Naive thymus-derived CD8-positive, alpha-beta T cell (primary cell): ENCODE measurements at regions not wholly inside any gene's neighbourhood (a gene's known extent, or its start where the extent isn't known, plus 50 kb on each side); places are given as distances from the start of the nearest gene placed in this dataset.
"Not testable (repeated sequence)": the region's sequence is repeated elsewhere in the genome, so short reads cannot be mapped to it uniquely, and the experiment has no call there.

Experiments used
- ATAC-seq, 2 donors: fragments of 150-1000 bp; cut with Tn5 transposase in 1 of 2; sonication (Bioruptor Pico), chemical (Tn5 transposase) in 1 of 2; 1 replicate in 1 of 2; 2 replicates in 1 of 2; pipeline ENCODE4 v1.10.0; 2021; ENCODE audit warnings: mild to moderate bottlenecking in 2 of 2, moderate library complexity in 2 of 2
- POLR2A ChIA-PET: fragments of 350-600 bp; sonication (Branson Sonifier 250); formaldehyde crosslinking; loops from one replicate; lab custom pipeline; 2021; ENCODE audit warnings: antibody characterized with exemption; lab: Charles Lee
- DNase-seq, 10 donors: peaks; one replicate each; pipeline versions ENCODE4 v3.0.0 to v3.0.0-alpha.2; 2020 to 2022
- H3K27ac Mint-ChIP-seq, 10 donors: one replicate each; pipeline ENCODE4 v1.8.0; 2020 to 2022; ENCODE audit warnings: mild to moderate bottlenecking in 10 of 10, mixed read lengths in 10 of 10, moderate library complexity in 4 of 10, inconsistent platforms in 1 of 10
- H3K27me3 Mint-ChIP-seq, 5 donors: one replicate each; pipeline ENCODE4 v1.8.0; 2021 to 2022; ENCODE audit warnings: mixed read lengths in 5 of 5
- H3K36me3 Mint-ChIP-seq, 3 donors: one replicate each; pipeline ENCODE4 v1.8.0; 2020 to 2022; ENCODE audit warnings: mixed read lengths in 3 of 3, mild to moderate bottlenecking in 2 of 3, inconsistent platforms in 1 of 3
- H3K4me1 Mint-ChIP-seq, 4 donors: one replicate each; pipeline ENCODE4 v1.8.0; 2021 to 2022; ENCODE audit warnings: mixed read lengths in 4 of 4
- H3K4me3 Mint-ChIP-seq, 10 donors: one replicate each; pipeline ENCODE4 v1.8.0; 2020 to 2022; ENCODE audit warnings: mild to moderate bottlenecking in 10 of 10, mixed read lengths in 10 of 10, moderate library complexity in 6 of 10, inconsistent platforms in 1 of 10
- H3K9me3 Mint-ChIP-seq, 9 donors: one replicate each; pipeline ENCODE4 v1.8.0; 2020 to 2022; ENCODE audit warnings: mixed read lengths in 9 of 9, mild to moderate bottlenecking in 3 of 9, inconsistent platforms in 1 of 9, moderate library complexity in 1 of 9

- Mint-ChIP-seq H3K27ac (no peak overlapping the region), H3K27me3 (peaks cover 0 to 1% (median 0%) of the 10 kb centered on the region in 5 donors), H3K9me3 (peaks cover 0 to 13% (median 3%) of the 10 kb centered on the region in 9 donors), H3K36me3 (no peaks in the 10 kb centered on the region), H3K4me3 (no peak overlapping the region), H3K4me1 (no peaks in the 10 kb centered on the region)
- POLR2A ChIA-PET, result no interaction called here
- ATAC-seq (no peak), DNase-seq (no peak)
These were observed 175.6 kb upstream of the CCNG1 start for GRCh38 chr5:163261647-163262269.

DNA sequence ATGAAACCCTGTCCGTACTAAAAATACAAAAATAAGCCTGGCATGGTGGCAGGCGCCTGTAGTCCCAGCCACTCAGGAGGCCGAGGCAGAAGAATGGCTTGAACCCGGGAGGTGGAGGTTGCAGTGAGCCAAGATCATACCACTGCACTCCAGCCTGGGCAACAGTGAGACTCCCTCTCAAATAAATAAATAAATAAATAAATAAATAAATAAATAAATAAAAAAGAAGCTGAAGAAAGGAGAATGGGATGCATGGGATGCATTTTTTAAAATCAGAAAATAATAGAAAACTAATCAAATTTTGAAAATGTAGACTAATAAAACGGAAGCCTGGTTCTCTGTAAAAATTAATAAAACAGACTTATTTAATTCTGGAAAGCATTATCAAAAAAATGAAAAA lies 171.1 kb upstream of the CCNG1 start:
- POLR2A ChIA-PET, H3K27ac Mint-ChIP-seq, DNase-seq, H3K27me3 Mint-ChIP-seq, H3K36me3 Mint-ChIP-seq, H3K4me1 Mint-ChIP-seq, ATAC-seq, H3K4me3 Mint-ChIP-seq: not testable (repeated sequence)
- H3K9me3 Mint-ChIP-seq, result peaks cover 0 to 13% (median 3%) of the 10 kb centered on the region in 9 donors

DNA sequence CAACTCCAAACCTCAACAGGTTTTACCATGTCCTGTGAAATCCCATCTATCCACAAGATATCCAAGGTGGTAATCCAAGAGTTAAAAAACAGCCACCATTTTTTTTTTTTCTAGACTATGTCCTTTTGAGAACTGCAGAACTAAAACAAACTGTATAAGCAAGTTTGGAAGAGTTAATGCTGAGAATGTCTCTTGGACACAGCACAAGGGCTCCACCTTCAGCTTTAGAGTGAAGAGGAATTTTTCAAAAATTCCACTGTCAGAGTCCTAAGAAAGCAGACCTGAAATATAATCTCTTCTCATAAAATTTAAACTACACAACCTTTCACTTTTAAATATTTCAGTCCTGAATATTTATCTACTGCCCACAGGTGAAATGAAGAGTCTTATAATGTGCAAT lies 167.8 kb upstream of the CCNG1 start:
- no peaks in the 10 kb centered on the region for H3K36me3 Mint-ChIP-seq
- peaks cover 0 to 17% (median 0%) of the 10 kb centered on the region in 9 donors for H3K9me3 Mint-ChIP-seq
- no peaks in the 10 kb centered on the region for H3K4me1 Mint-ChIP-seq
- ATAC-seq (no peak), DNase-seq (no peak)
- POLR2A ChIA-PET, result no interaction called here
- no peak overlapping the region for H3K27ac Mint-ChIP-seq
- H3K4me3 Mint-ChIP-seq, result no peak overlapping the region
- H3K27me3 Mint-ChIP-seq, result peaks cover 0 to 1% (median 0%) of the 10 kb centered on the region in 5 donors

DNA sequence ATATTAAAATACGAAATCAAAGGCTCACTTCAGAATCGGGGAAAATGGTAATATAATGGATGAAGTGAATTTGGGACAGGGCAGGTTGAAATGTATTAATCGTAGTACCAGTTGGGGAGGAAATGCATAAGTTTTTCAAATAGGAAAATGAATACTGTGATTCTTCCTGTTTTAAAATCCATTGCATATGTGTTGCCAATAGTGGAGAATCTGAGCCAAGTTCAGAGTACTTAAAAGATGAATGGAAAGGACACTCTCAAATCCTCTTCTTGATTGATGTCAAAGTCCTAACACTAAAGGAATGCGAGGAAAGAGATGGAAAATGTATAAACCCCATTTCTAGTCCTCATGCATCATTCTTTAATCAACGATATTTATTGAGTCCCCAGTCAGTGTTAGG lies 160.9 kb upstream of the CCNG1 start:
- H3K36me3 Mint-ChIP-seq, result no peaks in the 10 kb centered on the region
- no peak overlapping the region for H3K4me3 Mint-ChIP-seq
- no peak for ATAC-seq
- H3K27ac Mint-ChIP-seq, result no peak overlapping the region
- POLR2A ChIA-PET, result no interaction called here
- DNase-seq, result no peak
- no peaks in the 10 kb centered on the region for H3K4me1 Mint-ChIP-seq
- no peaks in the 10 kb centered on the region for H3K27me3 Mint-ChIP-seq
- peaks cover 0 to 17% (median 5%) of the 10 kb centered on the region in 9 donors for H3K9me3 Mint-ChIP-seq

DNA sequence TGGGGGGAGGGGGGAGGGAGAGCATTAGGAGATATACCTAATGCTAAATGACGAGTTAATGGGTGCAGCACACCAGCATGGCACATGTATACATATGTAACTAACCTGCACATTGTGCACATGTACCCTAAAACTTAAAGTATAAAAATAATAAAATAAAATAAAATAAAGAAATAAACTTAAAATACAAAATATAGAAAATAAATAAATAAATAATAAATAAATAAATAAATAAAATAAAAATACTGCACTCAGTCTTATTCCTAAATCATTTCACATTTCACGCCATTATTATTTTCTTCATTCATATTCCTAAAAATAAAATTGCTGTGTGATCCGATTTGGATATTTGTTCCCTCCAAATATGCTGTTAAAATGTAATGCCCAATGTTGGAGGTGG lies 156.5 kb upstream of the CCNG1 start:
- H3K9me3 Mint-ChIP-seq, H3K4me3 Mint-ChIP-seq, H3K4me1 Mint-ChIP-seq, H3K36me3 Mint-ChIP-seq, H3K27ac Mint-ChIP-seq, DNase-seq, H3K27me3 Mint-ChIP-seq, POLR2A ChIA-PET, ATAC-seq: not testable (repeated sequence)

- no peak for DNase-seq
- Mint-ChIP-seq H3K27me3 (peaks cover 0 to 2% (median 0%) of the 10 kb centered on the region in 5 donors), H3K9me3 (peaks cover 0 to 8% (median 3%) of the 10 kb centered on the region in 9 donors), H3K4me3 (no peak overlapping the region), H3K27ac (no peak overlapping the region), H3K36me3 (no peaks in the 10 kb centered on the region), H3K4me1 (no peaks in the 10 kb centered on the region)
- POLR2A ChIA-PET, result no interaction called here
- no peak for ATAC-seq
These were observed 155.9 kb upstream of the CCNG1 start for GRCh38 chr5:163281512-163281911.

DNA sequence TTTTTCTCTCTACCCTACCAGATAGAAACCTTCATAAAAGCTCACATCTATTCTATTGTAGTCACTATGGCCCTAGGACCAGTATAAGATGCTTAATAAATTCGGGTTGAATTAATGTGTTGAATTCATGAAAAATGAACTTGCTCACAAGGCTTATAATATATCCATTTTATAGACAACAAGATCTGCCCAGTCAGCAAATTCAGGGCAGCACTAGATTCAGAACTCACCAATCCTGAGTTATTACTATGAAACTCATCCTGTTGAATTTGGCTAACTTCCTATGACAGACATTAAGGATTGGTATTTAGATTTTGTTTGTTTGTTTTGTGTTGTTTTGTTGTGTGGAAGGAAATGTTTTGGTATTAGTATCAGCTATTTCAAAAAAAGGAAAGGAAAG lies 143.6 kb upstream of the CCNG1 start:
- POLR2A ChIA-PET, result no interaction called here
- H3K4me3 Mint-ChIP-seq, result no peak overlapping the region
- peaks cover 6 to 14% (median 7%) of the 10 kb centered on the region in 5 donors for H3K27me3 Mint-ChIP-seq
- no peaks in the 10 kb centered on the region for H3K36me3 Mint-ChIP-seq
- no peaks in the 10 kb centered on the region for H3K4me1 Mint-ChIP-seq
- no peak overlapping the region for H3K27ac Mint-ChIP-seq
- DNase-seq, result no peak
- no peak for ATAC-seq
- peaks cover 0 to 4% (median 0%) of the 10 kb centered on the region in 9 donors for H3K9me3 Mint-ChIP-seq

DNA sequence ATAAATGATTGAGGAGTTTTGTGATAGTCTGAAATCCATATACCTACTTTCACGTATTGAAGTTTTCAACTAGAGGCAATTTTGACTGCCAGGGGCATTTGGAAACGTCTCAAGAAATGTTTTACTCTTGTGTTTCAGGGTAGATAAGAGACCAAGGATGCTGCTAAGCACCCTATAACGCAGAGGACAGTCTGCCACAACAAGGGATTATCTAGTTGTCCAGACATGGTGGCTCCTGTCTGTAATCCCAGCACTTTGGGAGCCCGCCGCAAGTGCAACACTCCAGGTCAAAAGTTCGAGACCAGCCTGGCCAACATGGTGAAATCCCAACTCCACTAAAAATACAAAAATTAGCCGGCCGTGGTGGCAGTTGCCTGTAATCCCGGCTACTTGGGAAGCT lies 133.7 kb upstream of the CCNG1 start:
- no peak overlapping the region for H3K4me3 Mint-ChIP-seq
- POLR2A ChIA-PET, result no interaction called here

GRCh38 chr5:163305655-163306054 lies 131.7 kb upstream of the CCNG1 start:
- no peak overlapping the region for H3K27ac Mint-ChIP-seq
- no peak overlapping the region for H3K4me3 Mint-ChIP-seq
- H3K4me1 Mint-ChIP-seq, result no peaks in the 10 kb centered on the region
- POLR2A ChIA-PET, result no interaction called here
- DNase-seq (no peak), ATAC-seq (no peak)
- H3K9me3 Mint-ChIP-seq, result no peaks in the 10 kb centered on the region
- H3K27me3 Mint-ChIP-seq, result peaks cover 0 to 14% (median 3%) of the 10 kb centered on the region in 5 donors
- H3K36me3 Mint-ChIP-seq, result no peaks in the 10 kb centered on the region

More for the DNA sequence above, 133.7 kb upstream of the CCNG1 start:
- peaks cover 0 to 28% (median 5%) of the 10 kb centered on the region in 5 donors for H3K27me3 Mint-ChIP-seq
- no peaks in the 10 kb centered on the region for H3K4me1 Mint-ChIP-seq
- H3K9me3 Mint-ChIP-seq, result no peaks in the 10 kb centered on the region
- DNase-seq (no peak), ATAC-seq (no peak)
- no peaks in the 10 kb centered on the region for H3K36me3 Mint-ChIP-seq
- H3K27ac Mint-ChIP-seq, result no peak overlapping the region

- H3K4me1 Mint-ChIP-seq, result no peaks in the 10 kb centered on the region
- POLR2A ChIA-PET, result no interaction called here
- H3K9me3 Mint-ChIP-seq, result no peaks in the 10 kb centered on the region
- no peaks in the 10 kb centered on the region for H3K36me3 Mint-ChIP-seq
- ATAC-seq (no peak), DNase-seq (no peak)
- no peak overlapping the region for H3K27ac Mint-ChIP-seq
- peaks cover 0 to 14% (median 3%) of the 10 kb centered on the region in 5 donors for H3K27me3 Mint-ChIP-seq
- no peak overlapping the region for H3K4me3 Mint-ChIP-seq
These were observed 131.0 kb upstream of the CCNG1 start for GRCh38 chr5:163306421-163306820.

DNA sequence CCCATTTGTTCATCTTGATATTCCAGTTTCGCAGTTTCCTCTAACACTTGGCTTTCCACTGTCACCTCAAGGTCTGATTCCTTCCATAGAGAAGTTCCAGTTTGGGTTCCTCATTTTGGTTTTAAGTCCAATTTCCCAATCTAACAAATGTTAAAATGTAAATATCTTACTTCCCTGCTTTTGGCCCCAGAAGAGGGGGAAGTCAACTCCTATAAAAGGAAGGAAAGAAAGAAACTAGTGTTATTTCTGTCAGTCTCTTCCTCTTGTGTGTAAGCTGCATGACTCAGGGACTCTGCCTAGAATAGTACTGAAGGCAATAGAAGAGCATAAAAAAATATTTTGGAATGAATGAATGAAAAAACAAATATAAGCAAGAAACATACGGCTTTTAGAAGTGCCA lies 127.5 kb upstream of the CCNG1 start:
- Mint-ChIP-seq H3K4me3 (no peak overlapping the region), H3K9me3 (peaks cover 0 to 16% (median 11%) of the 10 kb centered on the region in 9 donors), H3K36me3 (peaks cover 0 to 12% (median 3%) of the 10 kb centered on the region in 3 donors), H3K27ac (no peak overlapping the region), H3K4me1 (no peaks in the 10 kb centered on the region), H3K27me3 (peaks cover 0 to 1% (median 0%) of the 10 kb centered on the region in 5 donors)
- no peak for DNase-seq
- no peak for ATAC-seq
- POLR2A ChIA-PET, result no interaction called here

GRCh38 chr5:163310997-163311396 lies 126.4 kb upstream of the CCNG1 start:
- Mint-ChIP-seq H3K4me3 (no peak overlapping the region), H3K9me3 (peaks cover 0 to 16% (median 11%) of the 10 kb centered on the region in 9 donors), H3K27me3 (no peaks in the 10 kb centered on the region), H3K27ac (no peak overlapping the region), H3K36me3 (peaks cover 0 to 12% (median 3%) of the 10 kb centered on the region in 3 donors), H3K4me1 (no peaks in the 10 kb centered on the region)
- ATAC-seq (no peak), DNase-seq (no peak)
- POLR2A ChIA-PET, result no interaction called here

DNA sequence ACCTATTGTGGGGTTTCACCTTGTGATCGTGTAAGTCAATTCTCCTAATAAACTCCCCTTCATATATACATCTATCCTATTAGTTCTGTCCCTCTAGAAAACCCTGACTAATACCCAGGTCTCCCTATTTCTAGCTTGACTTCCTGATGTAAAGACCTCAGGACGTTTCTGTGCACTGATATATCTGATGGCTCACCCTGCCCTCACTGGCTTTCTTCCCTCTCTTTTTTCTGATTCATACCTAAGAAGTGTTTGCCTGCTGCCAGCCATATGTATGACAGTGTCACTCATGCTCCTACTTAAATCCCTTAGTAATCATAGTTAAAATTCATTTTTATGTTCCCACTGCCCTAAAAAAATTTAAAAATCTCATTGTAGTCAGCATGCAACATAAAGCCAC lies 124.8 kb upstream of the CCNG1 start:
- Mint-ChIP-seq H3K9me3 (peaks cover 0 to 16% (median 11%) of the 10 kb centered on the region in 9 donors), H3K27ac (no peak overlapping the region), H3K4me1 (no peaks in the 10 kb centered on the region), H3K36me3 (peaks cover 0 to 12% (median 3%) of the 10 kb centered on the region in 3 donors), H3K4me3 (no peak overlapping the region), H3K27me3 (no peaks in the 10 kb centered on the region)
- ATAC-seq, result no peak
- POLR2A ChIA-PET, result no interaction called here
- no peak for DNase-seq

GRCh38 chr5:163313049-163313448 lies 124.3 kb upstream of the CCNG1 start:
- peaks cover 0 to 16% (median 11%) of the 10 kb centered on the region in 9 donors for H3K9me3 Mint-ChIP-seq
- POLR2A ChIA-PET, H3K4me3 Mint-ChIP-seq, H3K4me1 Mint-ChIP-seq, ATAC-seq, H3K27ac Mint-ChIP-seq, H3K27me3 Mint-ChIP-seq, DNase-seq: not testable (repeated sequence)
- peaks cover 0 to 12% (median 3%) of the 10 kb centered on the region in 3 donors for H3K36me3 Mint-ChIP-seq
